OCI-LY7 (cell line): ENCODE measurements at regions not wholly inside any gene's neighbourhood (a gene's known extent, or its start where the extent isn't known, plus 50 kb on each side); places are given as distances from the start of the nearest gene placed in this dataset.

ENCODE experiments used
- BruUV-seq: library from RNA; stranded (reverse); fragments of 400-500 nt; replicated peaks from 2 replicates; lab custom pipeline; 2021; lab: Mats Ljungman, UMichigan
- CTCF ChIA-PET: fragments of 300-600 bp; sonication (Branson Sonifier 250); formaldehyde crosslinking; loops from one replicate; lab custom pipeline; 2022; ENCODE audit warnings: antibody characterized with exemption; ENCODE audit not compliant: unreplicated experiment; lab: Charles Lee
- POLR2A ChIA-PET: fragments of 300-600 bp; sonication (Branson Sonifier 250); formaldehyde crosslinking; loops from one replicate; lab custom pipeline; 2022; ENCODE audit warnings: antibody characterized with exemption; lab: Charles Lee
- DNase-seq: peaks from one replicate; pipeline ENCODE4 v3.0.0-alpha.2; 2015; ENCODE audit warnings: low spot score
- H2AFZ ChIP-seq: fragments of 200-600 bp; sonication (generic), shearing (Covaris generic); 2 replicates; pipeline ENCODE4 v1.6.1; 2014; ENCODE audit warnings: mild to moderate bottlenecking, antibody characterized with exemption, low read length, moderate library complexity
- H3K27ac ChIP-seq: fragments of 200-600 bp; sonication (generic); 2 replicates; pipeline ENCODE4 v1.5.1; 2014; ENCODE audit warnings: mixed run types, low read depth, mild to moderate bottlenecking, moderate library complexity, low read length, inconsistent platforms; ENCODE audit not compliant: poor library complexity, severe bottlenecking
- H3K36me3 ChIP-seq: fragments of 200-600 bp; sonication (generic); 2 replicates; pipeline ENCODE4 v1.6.1; 2014; ENCODE audit warnings: mild to moderate bottlenecking, antibody characterized with exemption, low read length, moderate library complexity, mixed read lengths; ENCODE audit not compliant: insufficient read depth
- H3K4me1 ChIP-seq: fragments of 200-600 bp; sonication (generic); 2 replicates; pipeline ENCODE4 v1.5.1; 2014; ENCODE audit warnings: mild to moderate bottlenecking, low read length; ENCODE audit not compliant: insufficient read depth, poor library complexity, severe bottlenecking
- H3K4me2 ChIP-seq: fragments of 200-600 bp; sonication (generic); 2 replicates; pipeline ENCODE4 v1.6.1; 2014; ENCODE audit warnings: mild to moderate bottlenecking, low read length
- H3K4me3 ChIP-seq: fragments of 200-600 bp; sonication (generic); 2 replicates; pipeline ENCODE4 v1.5.1; 2014; ENCODE audit warnings: mild to moderate bottlenecking, low read depth, low read length; ENCODE audit not compliant: poor library complexity, severe bottlenecking
- H3K79me2 ChIP-seq: fragments of 200-600 bp; sonication (generic); 2 replicates; pipeline ENCODE4 v1.6.1; 2016; ENCODE audit warnings: low read depth, mild to moderate bottlenecking, low read length, moderate library complexity, mixed read lengths; ENCODE audit not compliant: insufficient read depth
- H3K9me2 ChIP-seq: fragments of 200-600 bp; sonication (generic); 2 replicates; pipeline ENCODE4 v1.6.1; 2016; ENCODE audit warnings: mild to moderate bottlenecking, low read length, mixed read lengths; ENCODE audit not compliant: insufficient read depth
- H3K9me3 ChIP-seq: fragments of 200-600 bp; sonication (generic); 2 replicates; pipeline ENCODE4 v1.6.1; 2014; ENCODE audit warnings: mild to moderate bottlenecking, mixed run types, low read length, mixed read lengths
- H4K20me1 ChIP-seq: fragments of 200-600 bp; sonication (generic); 2 replicates; pipeline ENCODE4 v1.6.1; 2014; ENCODE audit warnings: mild to moderate bottlenecking, antibody characterized with exemption, low read length, moderate library complexity, mixed read lengths; ENCODE audit not compliant: insufficient read depth
- EZH2phosphoT487 ChIP-seq: fragments of 200-600 bp; sonication (generic); IDR thresholded peaks from 2 replicates; pipeline ENCODE4 v1.6.1; 2018; ENCODE audit warnings: low read depth, borderline replicate concordance, mild to moderate bottlenecking, mixed run types, antibody characterized with exemption, low read length, moderate library complexity, mixed read lengths
- intact Hi-C: fragments of 100-400 bp; cut with micrococcal nuclease; formaldehyde crosslinking; loops from one replicate; pipeline ENCODE4 v1.10.0; 2022; ENCODE audit not compliant: unreplicated experiment
- TF ChIP-seq, protein P1 (sequence below): fragments of 200-600 bp; sonication (generic); conservative IDR thresholded peaks from 2 replicates; pipeline ENCODE4 v1.5.1; 2014; ENCODE audit warnings: mild to moderate bottlenecking, antibody characterized with exemption, low read length, moderate library complexity, mixed read lengths

DNA sequence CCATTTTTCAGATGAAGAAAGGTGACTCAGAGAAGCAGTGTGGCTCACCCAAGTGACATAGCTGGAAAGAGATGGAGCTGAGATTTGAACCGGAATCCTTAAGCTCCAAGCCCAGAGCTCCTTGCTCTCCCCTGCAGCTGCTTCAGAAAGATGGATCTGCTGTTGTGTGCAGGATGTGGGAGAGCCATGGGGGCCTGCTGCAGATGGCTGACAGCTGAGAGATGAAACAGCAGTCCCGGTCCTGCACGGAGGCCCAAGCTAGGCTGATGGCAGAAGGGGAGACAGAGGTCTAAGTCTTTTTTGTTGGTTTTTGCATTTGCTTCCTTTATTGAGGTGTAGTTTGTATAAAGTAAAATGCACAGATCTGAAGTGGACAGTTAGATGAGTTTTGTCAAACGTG, 69.8 kb upstream of the FOXP4 start:
- Histone ChIP-seq H2AFZ (no peak overlapping the region), H4K20me1 (no peaks in the 10 kb centered on the region), H3K4me3 (no peak overlapping the region), H3K9me3 (no peaks in the 10 kb centered on the region), H3K79me2 (no peaks in the 10 kb centered on the region), H3K4me1 (no peaks in the 10 kb centered on the region), H3K4me2 (no peak overlapping the region), H3K27ac (no peak overlapping the region), H3K9me2 (no peaks in the 10 kb centered on the region), H3K36me3 (no peaks in the 10 kb centered on the region)
- ChIA-PET CTCF (interaction anchor here (0.6 kb wide), 1 partner anchor 10 kb away, joined by 3 read pairs; no protein-coding TSS in a partner anchor), POLR2A (no interaction called here)
- intact Hi-C loops, result no loop called here
- TF ChIP-seq, protein P1, sequence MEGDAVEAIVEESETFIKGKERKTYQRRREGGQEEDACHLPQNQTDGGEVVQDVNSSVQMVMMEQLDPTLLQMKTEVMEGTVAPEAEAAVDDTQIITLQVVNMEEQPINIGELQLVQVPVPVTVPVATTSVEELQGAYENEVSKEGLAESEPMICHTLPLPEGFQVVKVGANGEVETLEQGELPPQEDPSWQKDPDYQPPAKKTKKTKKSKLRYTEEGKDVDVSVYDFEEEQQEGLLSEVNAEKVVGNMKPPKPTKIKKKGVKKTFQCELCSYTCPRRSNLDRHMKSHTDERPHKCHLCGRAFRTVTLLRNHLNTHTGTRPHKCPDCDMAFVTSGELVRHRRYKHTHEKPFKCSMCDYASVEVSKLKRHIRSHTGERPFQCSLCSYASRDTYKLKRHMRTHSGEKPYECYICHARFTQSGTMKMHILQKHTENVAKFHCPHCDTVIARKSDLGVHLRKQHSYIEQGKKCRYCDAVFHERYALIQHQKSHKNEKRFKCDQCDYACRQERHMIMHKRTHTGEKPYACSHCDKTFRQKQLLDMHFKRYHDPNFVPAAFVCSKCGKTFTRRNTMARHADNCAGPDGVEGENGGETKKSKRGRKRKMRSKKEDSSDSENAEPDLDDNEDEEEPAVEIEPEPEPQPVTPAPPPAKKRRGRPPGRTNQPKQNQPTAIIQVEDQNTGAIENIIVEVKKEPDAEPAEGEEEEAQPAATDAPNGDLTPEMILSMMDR, result no peak
- TF ChIP-seq EZH2phosphoT487, result no peak
- no TSS peak for BruUV-seq
- no peak for DNase-seq

DNA sequence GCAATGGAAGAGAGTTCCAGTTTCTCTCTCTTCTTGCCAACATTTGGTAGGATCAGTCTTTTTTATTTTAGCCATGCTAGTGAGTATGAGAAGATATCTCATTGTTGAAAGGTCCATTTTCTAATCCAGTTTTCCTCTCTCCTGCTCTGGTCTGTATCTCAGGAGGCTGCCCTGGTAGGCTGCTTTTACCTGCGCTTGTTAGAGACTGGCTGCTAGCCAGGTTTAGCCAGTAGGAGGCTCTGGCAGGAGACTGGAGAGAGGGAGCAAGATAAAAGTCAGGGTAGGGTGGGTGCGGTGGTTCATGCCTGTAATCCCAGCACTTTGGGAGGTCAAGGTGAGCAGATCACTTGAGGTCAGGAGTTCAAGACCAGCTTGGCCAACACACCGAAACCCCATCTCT, 68.6 kb upstream of the FOXP4 start:
- Histone ChIP-seq H2AFZ (no peak overlapping the region), H3K27ac (no peak overlapping the region), H3K4me1 (no peaks in the 10 kb centered on the region), H3K4me2 (no peak overlapping the region), H3K79me2 (no peaks in the 10 kb centered on the region), H3K9me3 (no peaks in the 10 kb centered on the region), H3K9me2 (no peaks in the 10 kb centered on the region), H3K4me3 (no peak overlapping the region), H4K20me1 (no peaks in the 10 kb centered on the region), H3K36me3 (no peaks in the 10 kb centered on the region)
- TF ChIP-seq, protein P1, result no peak
- no peak for TF ChIP-seq EZH2phosphoT487
- no peak for DNase-seq
- intact Hi-C loops, result no loop called here
- ChIA-PET POLR2A (interaction anchor here (0.7 kb wide), 1 partner anchor 114 kb away, joined by 4 read pairs; no protein-coding TSS in a partner anchor), CTCF (no interaction called here)
- no TSS peak for BruUV-seq

DNA sequence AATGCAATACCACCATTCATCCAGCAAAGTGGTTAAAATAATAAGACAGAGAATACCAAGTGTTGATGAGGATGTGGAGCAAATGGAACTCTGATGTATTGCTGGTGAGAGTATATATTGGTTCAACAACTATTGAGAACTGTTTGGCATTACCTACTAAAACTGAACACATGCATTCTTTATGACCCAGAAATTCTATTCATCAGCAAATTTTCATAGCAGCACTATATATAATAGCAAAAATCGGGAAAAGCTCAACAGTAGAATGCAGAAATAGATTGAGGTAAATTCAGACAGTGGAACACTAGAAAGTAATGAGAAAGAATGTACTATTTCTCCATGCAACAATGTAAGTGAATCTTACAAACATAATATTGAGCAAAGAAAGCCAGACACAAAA, 62.2 kb upstream of the FOXP4 start:
- Histone ChIP-seq H4K20me1 (no peaks in the 10 kb centered on the region), H2AFZ (no peak overlapping the region), H3K9me2 (no peaks in the 10 kb centered on the region), H3K4me1 (no peaks in the 10 kb centered on the region), H3K4me3 (no peak overlapping the region), H3K27ac (no peak overlapping the region), H3K9me3 (no peaks in the 10 kb centered on the region), H3K4me2 (no peak overlapping the region), H3K36me3 (no peaks in the 10 kb centered on the region), H3K79me2 (no peaks in the 10 kb centered on the region)
- ChIA-PET CTCF (no interaction called here), POLR2A (interaction anchor here (0.7 kb wide), 1 partner anchor 147 kb away, joined by 3 read pairs; no protein-coding TSS in a partner anchor)
- no TSS peak for BruUV-seq
- TF ChIP-seq, protein P1, result no peak
- TF ChIP-seq EZH2phosphoT487, result no peak
- no peak for DNase-seq
- intact Hi-C loops, result no loop called here
